PFSK-1 (cell line): ENCODE measurements at regions not wholly inside any gene's neighbourhood (a gene's known extent, or its start where the extent isn't known, plus 50 kb on each side); places are given as distances from the start of the nearest gene placed in this dataset.

Source experiments
- FOXP2 ChIP-seq: optimal IDR thresholded peaks from 2 replicates; pipeline ENCODE3; 2011; ENCODE audit warnings: borderline replicate concordance, control low read depth, inconsistent platforms; ENCODE audit not compliant: insufficient read depth; ENCODE audit errors: extremely low read length, extremely low read depth
- POLR2AphosphoS5 ChIP-seq: IDR thresholded peaks from 2 replicates; pipeline ENCODE4 v1.6.1; 2012; ENCODE audit warnings: low read depth, mild to moderate bottlenecking, control low read depth, low read length, moderate library complexity
- SIN3A ChIP-seq: IDR thresholded peaks from 2 replicates; pipeline ENCODE4 v1.6.1; 2012; ENCODE audit warnings: mild to moderate bottlenecking, low read length, moderate library complexity, borderline replicate concordance; ENCODE audit not compliant: insufficient read depth
- TAF1 ChIP-seq: IDR thresholded peaks from 2 replicates; pipeline ENCODE4 v1.6.1; 2012; ENCODE audit warnings: low read length, control low read depth, borderline replicate concordance; ENCODE audit not compliant: insufficient read depth
- TF ChIP-seq, protein P1 (sequence below), 2 experiments: IDR thresholded peaks; 2 replicates each; pipeline versions ENCODE4 v1.6.1 to v1.8.0; 2011 to 2012; ENCODE audit warnings: low read depth in 2 of 2, low read length in 2 of 2, control low read depth in 1 of 2, inconsistent platforms in 1 of 2, mild to moderate bottlenecking in 1 of 2, moderate library complexity in 1 of 2; ENCODE audit not compliant: insufficient read depth in 1 of 2

- TF ChIP-seq POLR2AphosphoS5 (no peak), SIN3A (no peak), TAF1 (no peak), FOXP2 (no peak)
- TF ChIP-seq, protein P1, sequence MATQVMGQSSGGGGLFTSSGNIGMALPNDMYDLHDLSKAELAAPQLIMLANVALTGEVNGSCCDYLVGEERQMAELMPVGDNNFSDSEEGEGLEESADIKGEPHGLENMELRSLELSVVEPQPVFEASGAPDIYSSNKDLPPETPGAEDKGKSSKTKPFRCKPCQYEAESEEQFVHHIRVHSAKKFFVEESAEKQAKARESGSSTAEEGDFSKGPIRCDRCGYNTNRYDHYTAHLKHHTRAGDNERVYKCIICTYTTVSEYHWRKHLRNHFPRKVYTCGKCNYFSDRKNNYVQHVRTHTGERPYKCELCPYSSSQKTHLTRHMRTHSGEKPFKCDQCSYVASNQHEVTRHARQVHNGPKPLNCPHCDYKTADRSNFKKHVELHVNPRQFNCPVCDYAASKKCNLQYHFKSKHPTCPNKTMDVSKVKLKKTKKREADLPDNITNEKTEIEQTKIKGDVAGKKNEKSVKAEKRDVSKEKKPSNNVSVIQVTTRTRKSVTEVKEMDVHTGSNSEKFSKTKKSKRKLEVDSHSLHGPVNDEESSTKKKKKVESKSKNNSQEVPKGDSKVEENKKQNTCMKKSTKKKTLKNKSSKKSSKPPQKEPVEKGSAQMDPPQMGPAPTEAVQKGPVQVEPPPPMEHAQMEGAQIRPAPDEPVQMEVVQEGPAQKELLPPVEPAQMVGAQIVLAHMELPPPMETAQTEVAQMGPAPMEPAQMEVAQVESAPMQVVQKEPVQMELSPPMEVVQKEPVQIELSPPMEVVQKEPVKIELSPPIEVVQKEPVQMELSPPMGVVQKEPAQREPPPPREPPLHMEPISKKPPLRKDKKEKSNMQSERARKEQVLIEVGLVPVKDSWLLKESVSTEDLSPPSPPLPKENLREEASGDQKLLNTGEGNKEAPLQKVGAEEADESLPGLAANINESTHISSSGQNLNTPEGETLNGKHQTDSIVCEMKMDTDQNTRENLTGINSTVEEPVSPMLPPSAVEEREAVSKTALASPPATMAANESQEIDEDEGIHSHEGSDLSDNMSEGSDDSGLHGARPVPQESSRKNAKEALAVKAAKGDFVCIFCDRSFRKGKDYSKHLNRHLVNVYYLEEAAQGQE (IDR thresholded peaks at IDR 0.05; ENCODE audit: insufficient read depth in 1 of 2, low read depth in 2 of 2, low read length in 2 of 2), result no peak
These were observed 53.0 kb upstream of the ASAP2 start for GRCh38 chr2:9153643-9153980.
